HG02571 (cell line): ENCODE measurements at regions not wholly inside any gene's neighbourhood (a gene's known extent, or its start where the extent isn't known, plus 50 kb on each side); places are given as distances from the start of the nearest gene placed in this dataset.

Experiments
- ATAC-seq: cut with Tn5 transposase; IDR thresholded peaks from one replicate; pipeline ENCODE4 v1.9.1; 2021; ENCODE audit warnings: mild to moderate bottlenecking, moderate library complexity; ENCODE audit not compliant: unreplicated experiment

DNA sequence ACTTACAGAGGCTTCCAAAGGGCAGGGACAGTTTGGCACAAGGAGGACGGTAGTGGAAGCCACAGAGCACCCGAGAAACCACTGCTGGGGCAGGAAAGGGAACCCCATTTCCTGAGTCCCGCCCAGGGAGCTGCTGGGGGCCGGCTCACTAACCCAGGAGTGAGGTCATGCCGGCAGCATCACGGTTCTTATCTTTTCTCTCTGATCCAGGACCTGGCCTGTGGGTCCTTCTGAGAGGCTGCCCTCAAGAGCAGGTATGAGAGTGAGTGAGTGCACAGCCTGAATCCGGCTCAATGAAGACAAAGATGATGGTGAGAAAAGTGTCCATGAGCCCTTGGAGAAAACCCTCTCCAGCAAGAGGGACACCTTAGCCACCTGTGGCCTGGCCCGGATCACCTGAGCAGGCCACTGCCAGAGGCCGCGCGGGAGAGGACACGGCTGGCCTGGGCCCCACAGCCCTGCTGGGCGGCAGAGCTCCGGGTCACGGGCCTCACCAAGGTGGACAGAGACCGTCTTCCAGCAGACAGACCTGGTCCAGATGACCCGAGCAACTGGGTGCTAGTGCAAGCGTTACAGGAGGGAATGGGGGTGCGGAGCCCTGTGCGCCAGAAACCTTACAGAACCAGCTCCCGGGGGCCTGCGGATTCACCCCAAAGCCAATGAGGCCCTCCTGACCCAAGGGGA is 94.9 kb downstream of the RIPK4 start:
- no peak for ATAC-seq

DNA sequence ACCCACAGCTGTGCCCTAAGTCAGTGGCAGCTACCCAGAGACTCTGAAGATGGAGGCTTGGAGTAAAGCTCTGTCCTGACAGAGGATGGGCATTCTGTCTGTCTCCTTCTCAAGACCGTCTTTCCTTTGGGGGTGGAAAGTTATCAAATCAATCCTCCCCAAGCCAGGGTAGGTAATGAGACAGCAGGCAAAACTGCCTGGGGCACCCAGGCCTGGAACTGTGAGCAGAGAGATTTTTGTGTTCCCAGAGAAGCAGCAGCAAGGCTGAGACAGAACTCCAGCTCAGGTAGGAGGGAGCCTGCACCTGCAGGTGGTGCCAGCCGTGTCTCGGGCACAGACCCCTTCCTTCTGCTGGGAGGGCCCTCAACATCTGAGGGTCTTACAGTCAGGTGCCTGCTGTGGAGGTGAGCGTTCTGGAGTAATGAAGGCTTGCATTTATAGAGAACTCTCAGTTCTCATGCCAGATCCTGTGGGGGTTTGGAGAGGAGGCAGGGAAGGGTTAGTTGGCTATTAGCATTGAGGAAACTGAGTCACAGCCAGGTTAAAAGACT is 95.6 kb downstream of the RIPK4 start:
- no peak for ATAC-seq

DNA sequence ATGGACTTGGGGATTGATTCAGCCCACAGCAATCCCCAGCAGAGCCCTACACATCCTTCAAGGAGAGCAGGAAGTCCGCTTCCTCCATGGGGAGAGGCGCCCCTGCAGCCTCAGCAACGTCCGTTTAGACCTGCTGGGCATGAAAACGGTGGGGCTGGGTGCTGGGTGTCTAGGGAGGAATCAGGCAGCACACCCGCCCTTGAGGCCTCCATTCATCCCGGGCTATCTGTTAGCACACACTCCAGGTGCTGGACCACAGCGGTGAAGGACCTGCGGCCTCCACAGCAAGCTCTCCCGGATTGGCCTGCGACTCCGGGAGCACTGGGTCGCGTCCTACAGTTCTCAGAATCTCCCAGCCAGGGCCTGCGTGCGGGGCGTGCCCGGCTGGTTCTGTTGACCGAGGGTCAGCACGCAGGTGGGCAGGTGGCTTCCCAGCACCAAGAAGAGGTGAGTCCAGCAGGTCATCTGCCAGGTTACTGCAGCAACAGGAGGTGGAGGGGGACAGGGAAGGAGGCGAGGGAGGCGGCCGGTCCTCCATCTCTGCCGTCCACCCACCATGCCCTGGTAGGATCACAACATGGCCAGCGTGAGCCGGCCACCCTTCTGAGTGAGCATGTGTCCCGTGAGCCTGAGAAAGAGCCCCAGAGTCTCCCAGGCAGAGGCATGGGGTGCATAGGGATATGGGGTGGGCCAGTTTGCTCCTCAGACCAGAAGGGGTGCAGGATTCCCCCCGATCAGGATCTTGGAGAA is 96.6 kb downstream of the RIPK4 start:
- no peak for ATAC-seq

DNA sequence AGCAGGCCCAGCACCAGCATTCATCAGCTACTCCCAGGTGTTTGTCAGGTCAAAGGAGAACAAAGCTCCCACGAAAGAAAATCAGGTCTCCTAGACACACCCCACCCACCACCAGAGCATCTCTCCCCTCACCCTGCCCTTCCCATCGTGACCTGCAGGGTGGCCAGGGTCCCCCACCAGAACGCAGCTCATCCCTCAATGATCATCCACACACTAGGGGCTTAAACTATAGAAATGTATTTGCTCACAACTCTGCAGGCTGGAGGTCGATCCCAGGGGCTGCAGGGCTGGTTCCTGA is 97.4 kb downstream of the RIPK4 start:
- ATAC-seq, result no peak

- ATAC-seq, result no peak
These were observed 97.9 kb downstream of the RIPK4 start for GRCh38 chr21:41668686-41669532.

DNA sequence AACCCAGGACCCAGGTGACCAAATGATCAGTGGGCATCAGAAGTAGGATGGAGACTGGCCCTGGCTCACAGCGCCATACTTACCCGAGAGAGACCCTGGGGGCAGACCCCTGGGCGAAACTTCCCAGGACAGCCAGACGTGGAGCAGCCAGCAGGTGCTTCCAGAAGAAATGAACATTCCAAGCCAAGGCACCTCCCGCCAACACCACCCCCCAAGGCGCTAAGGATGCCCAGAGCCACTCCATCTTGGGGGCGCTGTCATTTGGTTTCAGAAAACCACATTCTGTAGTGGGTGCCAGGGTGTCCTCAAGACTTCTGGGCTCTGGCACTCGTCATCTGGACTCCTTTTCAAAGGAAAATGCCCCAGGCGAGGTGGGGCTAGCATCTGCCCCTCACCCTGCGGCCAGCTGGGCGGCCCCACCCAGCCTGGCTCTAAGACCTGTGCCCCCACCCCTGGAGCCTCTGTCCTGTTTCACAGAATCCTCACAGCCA is 98.8 kb downstream of the RIPK4 start:
- no peak for ATAC-seq

GRCh38 chr21:41667136-41667535 is 99.7 kb downstream of the RIPK4 start:
- no peak for ATAC-seq

- no peak for ATAC-seq
These were observed 100.2 kb downstream of the RIPK4 start for GRCh38 chr21:41666641-41667081.

DNA sequence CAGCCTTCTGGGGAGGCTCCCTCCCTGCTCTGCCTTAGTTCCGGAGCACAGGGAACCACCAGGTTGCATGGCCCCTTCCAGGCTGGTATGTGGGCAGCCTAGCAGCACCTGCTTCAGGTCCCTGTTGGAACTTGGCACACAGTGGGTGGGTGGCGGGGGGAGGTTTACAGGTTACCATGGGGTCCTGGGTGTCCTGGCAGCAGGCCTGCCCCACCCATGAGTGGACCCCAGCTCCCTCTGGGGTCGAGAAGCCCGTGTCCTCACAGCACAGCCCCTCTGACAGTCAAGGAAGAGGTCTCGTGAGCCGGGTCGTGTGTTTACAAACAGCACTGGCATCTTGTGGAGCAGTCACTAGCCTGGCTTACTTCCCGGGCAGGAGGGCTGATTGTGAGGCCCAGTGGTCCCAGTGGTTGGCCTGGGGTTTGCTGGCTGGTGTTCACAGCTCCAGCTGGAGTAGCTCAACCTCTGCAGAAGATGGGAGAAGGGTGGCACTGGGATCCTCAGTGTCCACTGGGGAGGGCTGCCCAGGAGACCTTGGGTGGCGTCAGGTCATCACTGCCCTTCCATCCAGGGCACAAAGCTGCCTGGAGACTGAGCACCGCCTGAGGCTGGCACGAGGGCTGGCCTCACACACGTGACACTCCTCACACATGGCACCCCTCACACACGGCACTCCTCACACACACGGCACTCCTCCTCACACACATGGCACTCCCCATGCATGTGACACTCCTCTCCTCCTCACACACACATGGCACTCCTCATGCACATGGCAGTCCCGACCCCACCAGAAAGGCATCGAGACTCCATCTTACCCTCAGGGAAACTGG is 100.9 kb downstream of the RIPK4 start:
- no peak for ATAC-seq

DNA sequence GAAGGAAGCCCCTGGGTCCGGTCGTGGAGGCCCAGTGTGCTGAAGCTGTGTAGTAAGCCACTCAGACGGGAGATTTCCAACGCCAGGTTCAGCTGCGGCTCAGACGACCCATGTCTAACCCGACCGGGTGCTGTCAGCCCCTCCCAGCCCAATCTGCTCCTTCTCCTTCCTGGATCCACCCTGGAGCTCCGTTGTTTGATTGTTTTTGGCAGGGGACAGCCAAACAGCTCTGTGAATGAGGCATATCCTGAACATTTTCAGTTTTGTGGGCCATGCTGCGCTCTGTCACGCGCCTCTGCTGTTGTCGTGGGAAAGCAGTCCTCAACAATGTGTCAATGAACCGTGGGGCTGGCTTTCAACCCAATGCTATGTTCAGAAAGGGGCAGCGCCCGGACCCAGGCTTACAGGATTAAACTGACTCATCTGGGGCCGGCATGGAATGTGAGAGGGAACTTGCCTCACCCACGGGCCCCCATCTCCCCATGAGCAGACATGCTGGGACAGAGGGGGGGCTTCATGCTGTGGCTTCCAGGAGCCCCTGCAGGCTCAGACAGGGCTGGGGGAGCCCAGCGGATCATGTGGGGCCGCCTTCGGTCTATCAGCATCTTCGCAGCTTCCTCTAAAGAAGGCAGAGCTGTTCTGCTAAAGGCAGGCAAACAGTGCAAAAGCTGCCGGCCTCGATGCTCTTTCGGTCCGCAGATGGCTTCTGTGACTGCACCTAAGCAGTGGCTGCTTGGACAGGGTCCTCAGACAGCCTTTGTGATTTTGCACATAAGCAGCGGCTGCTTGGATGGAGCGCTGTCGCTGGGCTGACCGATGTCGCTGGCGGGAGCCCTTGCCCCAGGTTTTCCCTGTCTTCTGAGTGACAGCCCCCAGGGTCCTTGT is 101.7 kb downstream of the RIPK4 start:
- ATAC-seq, result no peak

- no peak for ATAC-seq
These were observed 102.8 kb downstream of the RIPK4 start for GRCh38 chr21:41663805-41664788.

DNA sequence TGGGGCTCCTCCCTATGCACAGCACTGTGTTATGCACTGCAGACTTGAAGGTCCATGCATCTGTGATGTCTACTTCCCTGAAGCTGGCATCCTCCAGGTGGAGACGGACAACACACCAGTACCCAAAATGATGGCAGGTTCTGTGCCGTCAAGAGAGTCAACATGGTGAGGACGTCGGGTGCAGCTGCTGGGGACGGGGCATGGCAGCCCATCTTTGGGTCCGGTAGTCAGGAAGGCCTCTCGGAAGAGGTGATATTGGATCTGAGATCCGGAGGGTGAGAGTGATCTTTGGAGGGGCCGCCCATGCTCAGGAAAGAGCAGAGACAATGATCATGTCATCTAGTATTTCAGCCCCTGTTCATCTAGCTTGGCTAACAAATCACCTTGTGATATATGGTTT is 104.1 kb downstream of the RIPK4 start:
- ATAC-seq, result no peak

GRCh38 chr21:41662161-41662560 is 104.7 kb downstream of the RIPK4 start:
- ATAC-seq, result no peak

- no peak for ATAC-seq
These were observed 106.1 kb downstream of the RIPK4 start for GRCh38 chr21:41660748-41661147.

- no peak for ATAC-seq
These were observed 106.9 kb downstream of the RIPK4 start for GRCh38 chr21:41659791-41660560.

GRCh38 chr21:41656946-41657525 is 109.8 kb downstream of the RIPK4 start:
- ATAC-seq, result no peak

GRCh38 chr21:41655259-41655658 is 111.6 kb downstream of the RIPK4 start:
- ATAC-seq, result no peak
